Left lobe of liver (tissue), 2 donors: ENCODE measurements at regions not wholly inside any gene's neighbourhood (a gene's known extent, or its start where the extent isn't known, plus 50 kb on each side); places are given as distances from the start of the nearest gene placed in this dataset.
A peak's percentile ranks its signal among the peaks of the same experiment; 100 is the strongest.
"Not testable (repeated sequence)": the region's sequence is repeated elsewhere in the genome, so short reads cannot be mapped to it uniquely, and the experiment has no call there.

Source experiments
- ATAC-seq: fragments of 200-7000 bp; cut with Tn5 transposase; one replicate; pipeline ENCODE4 v1.9.1; 2020; ENCODE audit warnings: mild to moderate bottlenecking, moderate library complexity
- DNase-seq: peaks from one replicate; pipeline ENCODE4 v3.0.0-alpha.2; 2020; ENCODE audit warnings: low spot score
- donor health status: DM: no; HTN: no; CAD: no; lungs with moderate emphysema.
- donor health status: DM: no; HTN: yes; CAD: no.

GRCh38 chr4:144799486-144799885 is 153.5 kb downstream of the HHIP start:
- no peak for DNase-seq
- ATAC-seq, result no peak

GRCh38 chr4:144801731-144802130 is 155.8 kb downstream of the HHIP start:
- DNase-seq, result no peak
- no peak for ATAC-seq

- DNase-seq, result no peak
- no peak for ATAC-seq
Measured at GRCh38 chr4:144808034-144808433, 162.1 kb downstream of the HHIP start.

- ATAC-seq, result no peak
- no peak for DNase-seq
Measured at GRCh38 chr4:144809056-144809640, 163.2 kb downstream of the HHIP start.

GRCh38 chr4:144816668-144817067 is 170.7 kb downstream of the HHIP start:
- ATAC-seq (no peak), DNase-seq (no peak)

- DNase-seq, result no peak
- no peak for ATAC-seq
Measured at GRCh38 chr4:144817081-144817480, 171.1 kb downstream of the HHIP start.

- ATAC-seq (no peak), DNase-seq (no peak)
Measured at GRCh38 chr4:144818136-144818535, 172.2 kb downstream of the HHIP start.

GRCh38 chr4:144819591-144819990 is 173.6 kb downstream of the HHIP start:
- DNase-seq (no peak), ATAC-seq (no peak)

- DNase-seq (no peak), ATAC-seq (no peak)
Measured at GRCh38 chr4:144820011-144820727, 174.2 kb downstream of the HHIP start.

- no peak for DNase-seq
- no peak for ATAC-seq
Measured at GRCh38 chr4:144820728-144821085, 174.8 kb downstream of the HHIP start.

GRCh38 chr4:144831971-144832370 is 186.0 kb downstream of the HHIP start:
- ATAC-seq (no peak), DNase-seq (no peak)

- DNase-seq, result no peak
- ATAC-seq, result no peak
Measured at GRCh38 chr4:144845411-144845810, 199.5 kb downstream of the HHIP start.

GRCh38 chr4:144851948-144852347 is 206.0 kb downstream of the HHIP start:
- no peak for ATAC-seq
- no peak for DNase-seq

GRCh38 chr4:144861471-144861870 is 215.5 kb downstream of the HHIP start:
- DNase-seq, result no peak
- peak; percentile 72 for ATAC-seq

GRCh38 chr4:144862210-144862609 is 216.3 kb downstream of the HHIP start:
- ATAC-seq (no peak), DNase-seq (no peak)

- not testable (repeated sequence) for ATAC-seq, DNase-seq
Measured at GRCh38 chr4:144864891-144865290, 218.9 kb downstream of the HHIP start.

GRCh38 chr4:144868309-144868708 is 222.4 kb downstream of the HHIP start:
- ATAC-seq (no peak), DNase-seq (no peak)

- no peak for ATAC-seq
- DNase-seq, result no peak
Measured at GRCh38 chr4:144872508-144873225, 225.3 kb downstream of the ANAPC10 start.

GRCh38 chr4:144873226-144873990 is 224.6 kb downstream of the ANAPC10 start:
- DNase-seq (no peak), ATAC-seq (no peak)

GRCh38 chr4:144894573-144894972 is 203.4 kb downstream of the ANAPC10 start:
- no peak for ATAC-seq
- no peak for DNase-seq

- ATAC-seq (no peak), DNase-seq (no peak)
Measured at GRCh38 chr4:144899393-144899792, 198.6 kb downstream of the ANAPC10 start.

- DNase-seq (no peak), ATAC-seq (no peak)
Measured at GRCh38 chr4:144901141-144901540, 196.9 kb downstream of the ANAPC10 start.
